HG03280 (cell line): ENCODE measurements at regions not wholly inside any gene's neighbourhood (a gene's known extent, or its start where the extent isn't known, plus 50 kb on each side); places are given as distances from the start of the nearest gene placed in this dataset.
A peak's percentile ranks its signal among the peaks of the same experiment; 100 is the strongest.
"Not testable (repeated sequence)": the region's sequence is repeated elsewhere in the genome, so short reads cannot be mapped to it uniquely, and the experiment has no call there.

Source experiments
- ATAC-seq: cut with Tn5 transposase; IDR thresholded peaks from one replicate; pipeline ENCODE4 v1.9.1; 2021; ENCODE audit warnings: mild to moderate bottlenecking, moderate library complexity; ENCODE audit not compliant: unreplicated experiment

DNA sequence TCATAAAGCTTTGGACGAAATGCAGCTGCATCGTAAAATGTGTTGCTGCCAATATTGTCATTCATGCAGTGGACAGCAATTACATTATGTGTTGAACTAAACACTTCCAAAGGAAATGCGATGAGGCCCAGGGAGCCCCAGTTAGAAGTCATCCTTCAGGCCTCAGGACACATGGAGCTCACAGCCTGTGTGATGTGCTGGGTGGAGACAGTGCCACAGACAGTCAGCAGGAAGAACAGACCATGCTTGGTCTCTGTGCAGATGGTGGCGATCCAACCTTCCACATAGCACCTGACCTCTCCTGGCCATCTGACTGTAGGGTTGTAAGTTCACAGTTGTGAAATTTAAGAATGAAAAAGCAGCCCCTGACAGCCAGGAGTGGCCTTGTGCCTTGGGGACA is 118.3 kb upstream of the ALKAL2 start:
- no peak for ATAC-seq

GRCh38 chr2:404581-404980 is 116.7 kb upstream of the ALKAL2 start:
- ATAC-seq: no peak

GRCh38 chr2:403682-404081 is 115.8 kb upstream of the ALKAL2 start:
- ATAC-seq: no peak

GRCh38 chr2:402721-403120 is 114.8 kb upstream of the ALKAL2 start:
- ATAC-seq: no peak

GRCh38 chr2:402206-402605 is 114.3 kb upstream of the ALKAL2 start:
- no peak for ATAC-seq

- ATAC-seq: no peak
These were observed 113.3 kb upstream of the ALKAL2 start for GRCh38 chr2:401019-401679.

- ATAC-seq: no peak
These were observed 110.0 kb upstream of the ALKAL2 start for GRCh38 chr2:397926-398325.

- ATAC-seq: no peak
These were observed 109.6 kb upstream of the ALKAL2 start for GRCh38 chr2:397521-397920.

DNA sequence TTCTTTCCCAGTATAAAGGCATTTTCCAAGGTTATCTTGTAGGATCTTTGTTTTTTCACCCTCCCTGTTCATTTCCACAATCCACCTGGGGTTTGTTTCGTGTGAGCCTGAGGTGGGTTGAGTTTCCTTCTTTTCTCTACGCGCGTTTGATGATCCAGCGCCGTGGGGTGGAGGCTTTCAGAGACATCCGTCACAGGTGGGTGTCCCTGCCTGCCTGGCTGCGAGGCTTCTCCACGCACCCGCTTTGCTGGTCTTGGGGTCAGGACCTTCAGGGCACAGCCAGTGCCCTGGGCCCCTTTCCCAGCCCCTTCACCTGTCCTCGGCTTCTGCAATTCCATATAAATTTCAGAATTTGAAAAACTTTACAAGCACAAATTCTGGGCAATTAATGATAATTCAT is 109.0 kb upstream of the ALKAL2 start:
- no peak for ATAC-seq

GRCh38 chr2:395886-396285 is 108.0 kb upstream of the ALKAL2 start:
- no peak for ATAC-seq

GRCh38 chr2:393711-394696 is 106.1 kb upstream of the ALKAL2 start:
- ATAC-seq: peak; percentile 82

GRCh38 chr2:392926-393280 is 105.0 kb upstream of the ALKAL2 start:
- ATAC-seq: no peak

GRCh38 chr2:392181-392925 is 104.5 kb upstream of the ALKAL2 start:
- no peak for ATAC-seq

DNA sequence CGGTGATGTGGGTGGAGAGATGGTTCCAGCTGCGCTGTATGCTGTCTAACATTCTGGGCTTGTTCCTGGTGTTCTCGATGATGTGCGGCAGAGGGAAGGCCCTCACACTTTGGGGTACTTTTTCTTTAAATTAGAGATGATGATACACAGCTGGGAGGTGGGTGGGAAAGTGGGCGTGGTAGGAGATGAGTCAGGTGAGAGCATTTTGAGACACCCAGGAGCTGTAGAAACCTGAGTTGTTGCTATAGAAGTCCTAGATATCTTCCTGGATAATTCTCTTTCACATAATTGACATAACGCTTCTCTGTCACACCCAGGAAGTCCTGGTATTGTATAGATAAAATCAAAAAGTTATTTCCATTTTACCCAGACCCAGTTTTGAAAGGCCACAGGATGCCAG is 103.8 kb upstream of the ALKAL2 start:
- no peak for ATAC-seq

- no peak for ATAC-seq
These were observed 103.1 kb upstream of the ALKAL2 start for GRCh38 chr2:390959-391358.

DNA sequence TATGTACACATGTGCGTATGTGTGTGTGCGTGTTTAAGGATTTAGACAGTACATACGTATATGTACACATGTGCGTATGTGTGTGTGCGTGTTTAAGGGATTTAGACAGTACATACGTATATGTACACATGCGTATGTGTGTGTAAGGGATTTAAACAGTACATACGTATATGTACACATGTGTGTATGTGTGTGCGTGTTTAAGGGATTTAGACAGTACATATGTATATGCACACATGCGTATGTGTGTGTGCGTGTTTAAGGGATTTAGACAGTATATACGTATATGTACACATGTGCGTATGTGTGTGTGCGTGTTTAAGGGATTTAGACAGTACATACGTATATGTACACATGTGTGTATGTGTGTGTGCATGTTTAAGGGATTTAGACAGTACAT is 102.1 kb upstream of the ALKAL2 start:
- not testable (repeated sequence) for ATAC-seq

DNA sequence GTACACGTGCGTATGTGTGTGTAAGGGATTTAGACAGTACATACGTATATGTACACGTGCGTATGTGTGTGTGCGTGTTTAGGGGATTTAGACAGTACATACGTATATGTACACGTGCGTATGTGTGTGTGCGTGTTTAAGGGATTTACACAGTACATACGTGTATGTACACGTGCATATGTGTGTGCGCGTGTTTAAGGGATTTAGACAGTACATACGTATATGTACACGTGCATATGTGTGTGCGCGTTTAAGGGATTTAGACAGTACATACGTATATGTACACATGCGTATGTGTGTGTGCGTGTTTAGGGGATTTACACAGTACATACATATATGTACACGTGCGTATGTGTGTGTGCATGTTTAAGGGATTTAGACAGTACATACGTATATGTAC is 100.9 kb upstream of the ALKAL2 start:
- ATAC-seq: not testable (repeated sequence)

GRCh38 chr2:387980-388421 is 100.1 kb upstream of the ALKAL2 start:
- no peak for ATAC-seq

DNA sequence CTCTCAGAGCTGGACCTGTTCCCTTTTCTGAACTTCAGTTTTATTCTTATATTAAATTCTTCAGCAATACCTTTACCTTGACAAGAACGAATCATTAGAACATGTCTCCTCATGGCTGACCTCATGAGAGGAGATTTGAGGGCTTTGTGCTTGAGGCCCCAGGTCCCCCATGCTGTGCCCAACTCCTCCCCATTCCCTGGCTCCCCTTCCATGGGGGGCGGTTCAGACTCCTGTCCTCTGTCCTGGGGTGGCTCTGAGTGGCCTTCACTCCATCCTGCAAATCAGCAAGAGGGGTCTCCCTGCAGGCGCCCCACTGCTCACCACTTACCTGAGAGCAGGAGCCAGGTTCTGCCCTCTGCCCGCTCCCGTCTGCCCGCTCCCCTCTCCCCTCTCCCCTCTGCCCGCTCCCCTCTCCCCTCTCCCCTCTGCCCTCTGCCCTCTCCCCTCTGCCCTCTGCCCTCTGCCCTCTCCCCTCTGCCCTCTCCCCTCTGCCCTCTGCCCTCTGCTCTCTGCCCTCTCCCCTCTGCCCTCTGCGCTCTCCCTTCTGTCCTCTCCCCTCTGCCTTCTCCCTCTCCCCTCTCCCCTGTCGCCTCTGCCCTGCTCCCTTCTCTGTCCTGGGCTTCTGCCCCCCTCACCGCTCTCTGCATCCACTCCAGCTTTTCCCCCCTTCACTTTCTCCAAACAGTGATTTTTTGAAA is 98.7 kb upstream of the ALKAL2 start:
- no peak for ATAC-seq

DNA sequence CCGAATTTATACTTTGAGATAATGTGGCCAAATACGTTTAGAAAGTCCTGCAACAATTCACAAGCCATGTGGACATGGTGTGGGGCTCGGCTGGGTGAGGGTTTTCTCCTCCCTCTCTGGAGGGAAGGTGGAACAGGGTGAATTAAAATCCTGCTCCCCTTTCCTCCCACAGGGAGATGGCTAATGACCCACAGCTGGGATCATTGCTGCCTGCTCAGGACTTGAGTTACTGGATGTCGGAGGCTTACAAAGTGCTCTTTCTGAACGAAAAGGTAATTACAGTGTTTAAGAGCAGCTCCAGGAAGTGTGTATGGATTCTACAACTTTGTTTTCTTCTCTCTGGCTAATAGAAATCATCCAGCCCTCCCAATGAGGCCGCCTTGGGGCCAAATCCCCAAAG is 97.9 kb upstream of the ALKAL2 start:
- ATAC-seq: no peak

DNA sequence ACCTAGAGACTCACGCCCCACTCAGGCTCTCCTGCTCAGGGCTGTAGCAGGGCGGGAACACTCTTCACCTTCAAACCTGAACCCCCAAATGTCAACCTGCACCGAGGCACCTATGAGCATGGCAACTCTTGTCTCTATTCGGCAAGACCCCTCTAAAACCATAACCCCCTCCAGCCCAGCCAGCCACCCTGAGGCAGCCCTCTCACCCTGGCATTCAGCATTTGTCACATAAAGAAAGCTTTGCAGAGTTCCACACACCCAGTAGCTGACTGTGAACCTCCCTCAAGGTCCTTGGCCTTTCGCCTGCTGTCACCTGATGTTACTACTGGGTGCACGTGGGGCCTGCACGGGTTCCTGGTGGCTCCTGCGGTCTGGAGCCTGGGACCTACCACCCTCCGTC is 97.2 kb upstream of the ALKAL2 start:
- ATAC-seq: no peak
